K562 (cell line): ENCODE measurements at regions not wholly inside any gene's neighbourhood (a gene's known extent, or its start where the extent isn't known, plus 50 kb on each side); places are given as distances from the start of the nearest gene placed in this dataset.

Experiments used
- ATAC-seq: fragments of 200-7000 bp; cut with Tn5 transposase; 3 replicates; pipeline ENCODE4 v1.9.1; 2020; ENCODE audit warnings: moderate library complexity
- BruUV-seq: library from RNA; stranded (reverse); fragments of 400-500 nt; replicated peaks from 2 replicates; lab custom pipeline; 2021; lab: Mats Ljungman, UMichigan
- CTCF ChIA-PET: fragments of 300-600 bp; formaldehyde crosslinking; extraction: SDS; loops from one replicate; lab custom pipeline; 2021; ENCODE audit warnings: low intra/inter-chr PET ratio; lab: Yijun Ruan, JAX
- POLR2A ChIA-PET: fragments of 300-600, 350-650 bp; sonication (Branson Sonifier 250); formaldehyde crosslinking; extraction: SDS; loops from one replicate; lab custom pipeline; 2021; ENCODE audit warnings: antibody characterized with exemption, inconsistent platforms; lab: Yijun Ruan, JAX
- DNase-seq, 4 experiments: peaks; one replicate each; pipeline versions ENCODE4 v3.0.0 to v3.0.0-alpha.2; 2011 to 2018; ENCODE audit warnings: low spot score in 3 of 4, mixed read lengths in 3 of 4; ENCODE audit errors: extremely low read depth in 1 of 4
- FAIRE-seq: peaks from 2 replicates; lab custom pipeline; 2011; peaks lifted over from hg19 to GRCh38; lab: Jason Lieb, UNC
- H2AFZ ChIP-seq: 2 replicates; pipeline ENCODE4 v1.6.0; 2011; ENCODE audit warnings: low read depth, low read length, control low read depth, inconsistent platforms
- H3K27ac ChIP-seq: fragments of 200-600 bp; 3 replicates; pipeline ENCODE4 v1.8.0; 2011; ENCODE audit warnings: low read depth, mild to moderate bottlenecking, control low read depth, inconsistent platforms, low read length, moderate library complexity, mixed read lengths; ENCODE audit errors: extremely low read depth
- H3K27me3 ChIP-seq, 2 experiments: fragments of 300-600 bp in 1 of 2; 2 replicates in 1 of 2; 3 replicates in 1 of 2; pipeline versions ENCODE4 v1.6.0 to v1.8.0; 2011; ENCODE audit warnings: inconsistent platforms in 2 of 2, low read length in 2 of 2, mild to moderate bottlenecking in 1 of 2, mixed read lengths in 1 of 2, moderate library complexity in 1 of 2; ENCODE audit not compliant: control insufficient read depth in 2 of 2, insufficient read depth in 2 of 2
- H3K36me3 ChIP-seq: fragments of 300-600 bp; 3 replicates; pipeline ENCODE4 v1.8.0; 2011; ENCODE audit warnings: mild to moderate bottlenecking, low read length, inconsistent platforms; ENCODE audit not compliant: control insufficient read depth, insufficient read depth
- H3K4me1 ChIP-seq, 2 experiments: fragments of 200-600 bp in 1 of 2; replicated peaks in 1 of 2; 2 replicates in 1 of 2; 3 replicates in 1 of 2; pipeline versions ENCODE4 v1.5.1 to v1.8.0; 2011; ENCODE audit warnings: inconsistent platforms in 2 of 2, low read length in 2 of 2, mild to moderate bottlenecking in 1 of 2, mixed read lengths in 1 of 2, moderate library complexity in 1 of 2; ENCODE audit not compliant: control insufficient read depth in 2 of 2, insufficient read depth in 2 of 2
- H3K4me2 ChIP-seq: 2 replicates; pipeline ENCODE4 v1.6.1; 2011; ENCODE audit warnings: low read length, control low read depth, inconsistent platforms, mixed read lengths; ENCODE audit not compliant: insufficient read depth
- H3K4me3 ChIP-seq: fragments of 200-600 bp; sonication (generic), shearing (Covaris generic); 2 replicates; pipeline ENCODE4 v1.5.1; 2016; ENCODE audit warnings: control low read depth, inconsistent platforms
- H3K79me2 ChIP-seq: fragments of 200-600 bp; 3 replicates; pipeline ENCODE4 v1.8.0; 2011; ENCODE audit warnings: low read length, inconsistent platforms; ENCODE audit not compliant: control insufficient read depth, insufficient read depth
- H3K9ac ChIP-seq, 2 experiments: 2 replicates each; pipeline versions ENCODE4 v1.6.0 to v1.6.1; 2011; ENCODE audit warnings: low read depth in 2 of 2, low read length in 2 of 2, control low read depth in 1 of 2, inconsistent platforms in 1 of 2, mild to moderate bottlenecking in 1 of 2, mixed read lengths in 1 of 2; ENCODE audit not compliant: insufficient read depth in 1 of 2
- H3K9me1 ChIP-seq: one replicate; pipeline ENCODE4 v1.6.0; 2011; ENCODE audit warnings: inconsistent platforms, mild to moderate bottlenecking, low read length, moderate library complexity; ENCODE audit not compliant: control insufficient read depth, insufficient read depth
- H3K9me3 ChIP-seq: replicated peaks from 2 replicates; pipeline ENCODE4 v1.5.1; 2011; ENCODE audit warnings: low read depth, low read length, inconsistent platforms; ENCODE audit not compliant: control insufficient read depth, insufficient read depth
- H4K20me1 ChIP-seq: replicated peaks from 2 replicates; pipeline ENCODE4 v1.6.1; 2011; ENCODE audit warnings: low read length, inconsistent platforms, mixed read lengths; ENCODE audit not compliant: control insufficient read depth, insufficient read depth
- GABPB2 ChIP-seq: fragments of 250-450 bp; sonication (Bioruptor Pico); conservative IDR thresholded peaks from 2 replicates; pipeline ENCODE4 v1.5.1; 2021; ENCODE audit warnings: mild to moderate bottlenecking
- HSF4 ChIP-seq: fragments of 250-450 bp; sonication (Bioruptor Pico); IDR thresholded peaks from 2 replicates; pipeline ENCODE4 v2.1.2; 2022; ENCODE audit warnings: mild to moderate bottlenecking, moderate library complexity, borderline replicate concordance
- NELFE ChIP-seq: IDR thresholded peaks from 2 replicates; pipeline ENCODE4 v1.6.1; 2011; ENCODE audit warnings: mild to moderate bottlenecking; ENCODE audit not compliant: insufficient read depth, insufficient read length
- RBM17 ChIP-seq: fragments of 200-400 bp; formaldehyde crosslinking; IDR thresholded peaks from 2 replicates; pipeline ENCODE4 v1.6.1; 2017; ENCODE audit warnings: low read depth, mild to moderate bottlenecking, low read length, borderline replicate concordance
- SP2 ChIP-seq: IDR thresholded peaks from 2 replicates; pipeline ENCODE4 v1.6.1; 2011; ENCODE audit warnings: mild to moderate bottlenecking, low read depth, low read length, moderate library complexity; ENCODE audit not compliant: poor library complexity, severe bottlenecking; ENCODE audit errors: extremely low read depth
- TFAM ChIP-seq: fragments of 250-450 bp; sonication (Bioruptor Pico); conservative IDR thresholded peaks from 2 replicates; pipeline ENCODE4 v1.5.0; 2021; ENCODE audit warnings: mild to moderate bottlenecking, moderate library complexity
- U2AF1 ChIP-seq: fragments of 200-400 bp; formaldehyde crosslinking; optimal IDR thresholded peaks from 2 replicates; pipeline ENCODE3; 2017; ENCODE audit warnings: mild to moderate bottlenecking, low read depth, low read length, moderate library complexity
- ZNF282 ChIP-seq: sonication (generic); formaldehyde crosslinking; IDR thresholded peaks from 2 replicates; pipeline ENCODE4 v1.8.1; 2023; ENCODE audit warnings: missing genetic modification reagents
- WGBS: fragments of 100-300 bp; shearing (Covaris generic); methylation state at CpG from one replicate; pipeline ENCODE4 v1.1.6; 2016; ENCODE audit warnings: low coverage, mixed read lengths; ENCODE audit not compliant: insufficient coverage; ENCODE audit errors: missing lambda C conversion rate; 5-methylcytosine and 5-hydroxymethylcytosine counted together
- in situ Hi-C: fragments of 300-500 bp; cut with MboI; formaldehyde crosslinking; loops from 4 replicates; pipeline ENCODE4 v1.15.0; 2018; ENCODE audit warnings: inconsistent platforms, mixed read lengths
- intact Hi-C: fragments of 100-400 bp; cut with micrococcal nuclease; formaldehyde crosslinking; loops from 2 replicates; pipeline ENCODE4 v1.14.2; 2022
- TF ChIP-seq, protein P1 (sequence below): fragments of 450-650 bp; IDR thresholded peaks from 2 replicates; pipeline ENCODE4 v1.6.1; 2016; ENCODE audit warnings: mild to moderate bottlenecking

DNA sequence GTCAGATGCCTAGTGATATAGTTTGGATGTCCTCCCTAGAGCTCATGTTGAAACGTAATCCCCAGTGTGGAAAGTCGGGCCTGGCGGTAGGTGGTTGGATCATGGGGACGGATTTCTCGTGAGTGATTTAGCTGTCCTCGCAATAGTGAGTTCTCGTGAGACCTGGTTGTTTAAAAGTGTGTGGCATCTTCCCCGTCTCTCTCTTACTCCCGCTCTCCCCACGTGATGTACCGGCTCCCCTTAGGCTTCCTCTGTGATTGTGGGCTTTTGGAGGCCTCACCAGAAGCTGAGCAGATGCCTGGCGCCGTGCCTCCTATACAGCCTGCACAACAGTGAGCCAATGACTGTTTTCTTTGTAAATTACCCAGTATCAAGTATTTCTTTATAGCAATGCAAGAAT, 264.5 kb downstream of the TTLL7 start:
- ATAC-seq (no peak), FAIRE-seq (no peak)
- 0% methylated on average over 13 of the region's 13 CpGs for WGBS

DNA sequence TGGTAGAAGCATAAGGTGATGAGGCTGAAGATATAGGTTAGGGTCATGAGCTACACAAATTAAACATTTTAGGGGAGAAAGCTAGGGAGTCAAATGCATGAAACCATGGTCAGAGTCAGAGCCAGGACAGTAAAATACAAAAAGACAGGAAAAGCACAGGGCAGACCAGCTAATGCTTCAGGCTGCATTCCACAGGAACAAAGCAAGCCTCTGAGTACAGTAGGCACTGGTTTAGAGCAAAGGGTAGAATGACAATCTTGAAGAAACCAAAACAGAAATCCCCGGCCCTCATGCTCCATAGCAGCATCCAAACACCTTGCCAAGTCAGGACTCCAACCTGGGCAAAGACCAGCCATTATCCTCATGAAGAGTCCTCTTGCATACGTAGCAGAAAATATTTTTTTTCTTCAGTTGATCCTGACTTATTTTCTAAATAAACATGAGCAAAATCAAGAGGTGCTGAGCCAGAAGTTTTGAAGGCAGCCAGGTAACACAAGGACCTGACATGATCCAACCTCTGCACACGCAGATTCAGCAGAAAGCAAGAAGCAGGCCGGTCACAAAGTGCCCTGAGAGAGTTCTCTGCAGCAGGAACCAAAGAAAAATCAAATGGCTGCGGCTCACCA, 273.1 kb downstream of the TTLL7 start:
- Histone ChIP-seq H3K79me2 (no peaks in the 10 kb centered on the region), H3K36me3 (no peaks in the 10 kb centered on the region), H3K4me3 (no peak overlapping the region), H3K27ac (no peak overlapping the region), H3K9ac (no peak overlapping the region), H3K9me1 (no peaks in the 10 kb centered on the region), H3K4me2 (no peak overlapping the region), H4K20me1 (no peaks in the 10 kb centered on the region), H3K9me3 (no peaks in the 10 kb centered on the region), H3K27me3 (no peaks in the 10 kb centered on the region), H2AFZ (no peak overlapping the region), H3K4me1 (no peaks in the 10 kb centered on the region)
- DNase-seq: no peak
- ChIA-PET POLR2A (no interaction called here), CTCF (no interaction called here)
- no peak for FAIRE-seq
- TF ChIP-seq SP2: no peak
- no peak for TF ChIP-seq U2AF1
- TF ChIP-seq, protein P1, sequence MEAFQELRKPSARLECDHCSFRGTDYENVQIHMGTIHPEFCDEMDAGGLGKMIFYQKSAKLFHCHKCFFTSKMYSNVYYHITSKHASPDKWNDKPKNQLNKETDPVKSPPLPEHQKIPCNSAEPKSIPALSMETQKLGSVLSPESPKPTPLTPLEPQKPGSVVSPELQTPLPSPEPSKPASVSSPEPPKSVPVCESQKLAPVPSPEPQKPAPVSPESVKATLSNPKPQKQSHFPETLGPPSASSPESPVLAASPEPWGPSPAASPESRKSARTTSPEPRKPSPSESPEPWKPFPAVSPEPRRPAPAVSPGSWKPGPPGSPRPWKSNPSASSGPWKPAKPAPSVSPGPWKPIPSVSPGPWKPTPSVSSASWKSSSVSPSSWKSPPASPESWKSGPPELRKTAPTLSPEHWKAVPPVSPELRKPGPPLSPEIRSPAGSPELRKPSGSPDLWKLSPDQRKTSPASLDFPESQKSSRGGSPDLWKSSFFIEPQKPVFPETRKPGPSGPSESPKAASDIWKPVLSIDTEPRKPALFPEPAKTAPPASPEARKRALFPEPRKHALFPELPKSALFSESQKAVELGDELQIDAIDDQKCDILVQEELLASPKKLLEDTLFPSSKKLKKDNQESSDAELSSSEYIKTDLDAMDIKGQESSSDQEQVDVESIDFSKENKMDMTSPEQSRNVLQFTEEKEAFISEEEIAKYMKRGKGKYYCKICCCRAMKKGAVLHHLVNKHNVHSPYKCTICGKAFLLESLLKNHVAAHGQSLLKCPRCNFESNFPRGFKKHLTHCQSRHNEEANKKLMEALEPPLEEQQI: no peak
- no peak for TF ChIP-seq RBM17
- WGBS: 0% methylated on average over 5 of the region's 5 CpGs
- ATAC-seq: no peak
- intact Hi-C loops: no loop called here
- in situ Hi-C loops: no loop called here
- BruUV-seq: no TSS peak

More for the DNA sequence above, 264.5 kb downstream of the TTLL7 start:
- BruUV-seq: no TSS peak
- Histone ChIP-seq H3K9me3 (no peaks in the 10 kb centered on the region), H3K9me1 (no peaks in the 10 kb centered on the region), H3K4me3 (no peak overlapping the region), H4K20me1 (no peaks in the 10 kb centered on the region), H3K36me3 (no peaks in the 10 kb centered on the region), H3K79me2 (no peaks in the 10 kb centered on the region), H3K27ac (no peak overlapping the region), H2AFZ (no peak overlapping the region), H3K4me2 (no peak overlapping the region), H3K9ac (no peak overlapping the region), H3K4me1 (no peaks in the 10 kb centered on the region), H3K27me3 (no peaks in the 10 kb centered on the region)
- in situ Hi-C loops: no loop called here
- POLR2A ChIA-PET: interaction anchor here (0.6 kb wide), 1 partner anchor 40 kb away, joined by 5 read pairs; no protein-coding TSS in a partner anchor
- intact Hi-C loops: no loop called here
- no peak for DNase-seq
- CTCF ChIA-PET: no interaction called here
- TF ChIP-seq NELFE (no peak), GABPB2 (CRISPR knock-in tag) (no peak), ZNF282 (CRISPR knock-in tag) (no peak), TFAM (CRISPR knock-in tag) (no peak), HSF4 (CRISPR knock-in tag) (no peak)
